Lower lobe of right lung (tissue), 2 donors: ENCODE measurements at regions not wholly inside any gene's neighbourhood (a gene's known extent, or its start where the extent isn't known, plus 50 kb on each side); places are given as distances from the start of the nearest gene placed in this dataset.

Experiments used
- ATAC-seq, 2 donors: fragments of 200-7000 bp; cut with Tn5 transposase; one replicate each; pipeline ENCODE4 v1.9.1; 2020 to 2022; ENCODE audit warnings: mild to moderate bottlenecking in 2 of 2, moderate library complexity in 2 of 2
- DNase-seq: peaks from one replicate; pipeline ENCODE4 v3.0.0-alpha.2; 2020
- H3K27ac ChIP-seq: fragments of 200-600 bp; one replicate; pipeline ENCODE4 v1.8.0; 2022
- H3K27me3 ChIP-seq: fragments of 200-600 bp; one replicate; pipeline ENCODE4 v1.8.0; 2022; ENCODE audit warnings: low read depth
- H3K36me3 ChIP-seq: fragments of 200-600 bp; one replicate; pipeline ENCODE4 v1.8.0; 2022; ENCODE audit warnings: mild to moderate bottlenecking
- H3K4me1 ChIP-seq: fragments of 200-600 bp; one replicate; pipeline ENCODE4 v1.8.0; 2022
- H3K4me3 ChIP-seq: fragments of 200-600 bp; one replicate; pipeline ENCODE4 v1.8.0; 2022; ENCODE audit warnings: mild to moderate bottlenecking
- H3K9me3 ChIP-seq: fragments of 200-600 bp; one replicate; pipeline ENCODE4 v1.8.0; 2022
- intact Hi-C: fragments of 100-400 bp; cut with DNase I; formaldehyde crosslinking; loops from one replicate; pipeline ENCODE4 v1.11.0; 2022
- TF ChIP-seq, protein P1 (sequence below): fragments of 200-600 bp; IDR thresholded peaks from one replicate; pipeline ENCODE4 v1.8.0; 2022; ENCODE audit warnings: antibody characterized with exemption, mild to moderate bottlenecking
- donor health status: DM: no; HTN: yes; CAD: no; lungs with severe emphysema.

DNA sequence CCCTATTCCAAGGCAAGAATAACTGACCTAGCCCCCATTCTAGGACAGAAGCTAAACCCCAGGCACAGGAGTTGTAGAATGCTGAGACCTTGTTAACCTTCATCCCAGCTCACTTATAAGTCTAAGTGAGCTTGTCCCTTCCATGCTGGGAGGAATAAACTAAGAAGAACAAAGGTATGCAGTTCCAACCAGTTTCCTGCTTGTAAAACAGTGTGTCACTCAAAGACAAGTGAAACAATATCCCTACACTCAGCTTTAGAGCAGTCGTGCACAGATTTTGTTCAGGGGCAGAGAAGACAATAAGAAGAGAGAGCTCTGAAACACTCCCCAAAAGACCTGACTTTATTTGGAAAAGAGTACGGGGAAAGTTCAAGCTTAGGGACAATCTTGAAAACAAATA, 292.1 kb downstream of the CGGBP1 start:
- H3K27me3 ChIP-seq = no peaks in the 10 kb centered on the region
- DNase-seq = no peak

DNA sequence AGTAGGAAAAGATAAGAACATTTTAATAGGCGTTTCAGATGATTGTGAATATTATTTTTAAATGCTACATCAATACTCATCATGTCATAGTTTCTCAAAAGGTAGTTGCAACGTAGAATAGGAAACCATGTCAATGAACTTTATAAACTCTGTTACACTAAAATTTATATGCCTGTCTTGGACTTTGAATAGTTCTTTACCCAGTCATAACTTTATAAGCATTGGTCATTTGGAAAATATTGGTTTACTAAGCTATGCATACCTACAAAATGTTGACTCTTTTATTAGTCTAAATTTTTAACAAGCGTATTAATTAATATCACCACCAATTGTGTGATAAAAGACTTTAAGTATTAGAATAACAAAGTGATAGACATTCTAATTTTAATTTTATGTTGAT, 293.5 kb downstream of the CGGBP1 start:
- H3K27ac ChIP-seq = no peak overlapping the region
- no peaks in the 10 kb centered on the region for H3K36me3 ChIP-seq

More for the DNA sequence above, 292.1 kb downstream of the CGGBP1 start:
- no peaks in the 10 kb centered on the region for H3K9me3 ChIP-seq
- H3K27ac ChIP-seq = no peak overlapping the region
- no peak for ATAC-seq
- no peaks in the 10 kb centered on the region for H3K36me3 ChIP-seq
- intact Hi-C loops = no loop called here
- TF ChIP-seq, protein P1, sequence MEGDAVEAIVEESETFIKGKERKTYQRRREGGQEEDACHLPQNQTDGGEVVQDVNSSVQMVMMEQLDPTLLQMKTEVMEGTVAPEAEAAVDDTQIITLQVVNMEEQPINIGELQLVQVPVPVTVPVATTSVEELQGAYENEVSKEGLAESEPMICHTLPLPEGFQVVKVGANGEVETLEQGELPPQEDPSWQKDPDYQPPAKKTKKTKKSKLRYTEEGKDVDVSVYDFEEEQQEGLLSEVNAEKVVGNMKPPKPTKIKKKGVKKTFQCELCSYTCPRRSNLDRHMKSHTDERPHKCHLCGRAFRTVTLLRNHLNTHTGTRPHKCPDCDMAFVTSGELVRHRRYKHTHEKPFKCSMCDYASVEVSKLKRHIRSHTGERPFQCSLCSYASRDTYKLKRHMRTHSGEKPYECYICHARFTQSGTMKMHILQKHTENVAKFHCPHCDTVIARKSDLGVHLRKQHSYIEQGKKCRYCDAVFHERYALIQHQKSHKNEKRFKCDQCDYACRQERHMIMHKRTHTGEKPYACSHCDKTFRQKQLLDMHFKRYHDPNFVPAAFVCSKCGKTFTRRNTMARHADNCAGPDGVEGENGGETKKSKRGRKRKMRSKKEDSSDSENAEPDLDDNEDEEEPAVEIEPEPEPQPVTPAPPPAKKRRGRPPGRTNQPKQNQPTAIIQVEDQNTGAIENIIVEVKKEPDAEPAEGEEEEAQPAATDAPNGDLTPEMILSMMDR = no peak
- no peak overlapping the region for H3K4me3 ChIP-seq
- H3K4me1 ChIP-seq = no peaks in the 10 kb centered on the region

DNA sequence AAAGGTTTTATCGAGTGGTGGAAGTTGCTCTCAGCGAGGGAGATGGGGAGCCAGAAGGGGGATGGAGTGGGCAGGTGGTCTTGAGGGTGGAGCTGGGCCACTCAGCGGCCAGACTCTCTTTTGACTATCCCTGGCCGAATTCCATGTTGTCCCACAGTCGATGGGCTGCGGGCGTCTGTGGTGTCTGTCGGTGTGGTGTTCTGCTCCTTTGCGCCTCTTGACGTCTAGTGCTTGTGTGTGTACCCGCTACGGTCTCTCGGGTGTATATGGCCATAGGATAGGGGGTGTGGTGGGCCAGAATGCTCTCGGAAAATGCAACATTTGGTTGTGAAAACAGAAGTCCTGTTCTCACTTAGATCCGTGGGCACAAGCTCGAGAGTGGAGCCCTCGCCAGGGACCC, 297.0 kb downstream of the CGGBP1 start:
- DNase-seq = no peak
- Histone ChIP-seq H3K27me3 (no peaks in the 10 kb centered on the region), H3K9me3 (no peaks in the 10 kb centered on the region)

More for the DNA sequence above, 293.5 kb downstream of the CGGBP1 start:
- Histone ChIP-seq H3K9me3 (no peaks in the 10 kb centered on the region), H3K27me3 (no peaks in the 10 kb centered on the region), H3K4me3 (no peak overlapping the region), H3K4me1 (no peaks in the 10 kb centered on the region)
- intact Hi-C loops = no loop called here
- no peak for DNase-seq
- TF ChIP-seq, protein P1 = no peak
- ATAC-seq = no peak

DNA sequence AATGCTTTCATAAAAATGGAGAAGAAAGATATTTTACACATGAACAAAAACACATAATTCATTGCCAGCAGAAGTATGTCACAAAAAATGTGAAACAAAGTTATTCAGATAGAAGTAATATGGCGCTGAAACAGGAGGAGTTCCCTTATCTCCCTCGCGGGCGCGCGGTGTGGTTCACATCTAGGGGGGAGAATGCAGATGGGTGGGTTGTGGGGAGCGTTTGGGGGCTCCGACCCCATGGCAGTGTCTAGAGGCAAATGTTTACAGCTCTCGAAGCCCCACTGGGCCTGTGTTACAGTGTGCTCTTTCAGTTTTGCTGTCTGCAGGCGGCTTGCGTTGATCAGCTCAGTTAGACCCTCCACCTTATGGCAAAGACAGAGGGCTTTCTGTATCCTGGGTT, 297.5 kb downstream of the CGGBP1 start:
- Histone ChIP-seq H3K4me3 (no peak overlapping the region), H3K27ac (no peak overlapping the region), H3K36me3 (no peaks in the 10 kb centered on the region), H3K9me3 (no peaks in the 10 kb centered on the region), H3K27me3 (no peaks in the 10 kb centered on the region), H3K4me1 (no peaks in the 10 kb centered on the region)
- ATAC-seq (no peak), DNase-seq (no peak)
- intact Hi-C loops = no loop called here
- TF ChIP-seq, protein P1 = no peak

More for the DNA sequence above, 297.0 kb downstream of the CGGBP1 start:
- TF ChIP-seq, protein P1 = no peak
- intact Hi-C loops = no loop called here
- Histone ChIP-seq H3K27ac (no peak overlapping the region), H3K4me3 (no peak overlapping the region), H3K4me1 (no peaks in the 10 kb centered on the region), H3K36me3 (no peaks in the 10 kb centered on the region)
- no peak for ATAC-seq

DNA sequence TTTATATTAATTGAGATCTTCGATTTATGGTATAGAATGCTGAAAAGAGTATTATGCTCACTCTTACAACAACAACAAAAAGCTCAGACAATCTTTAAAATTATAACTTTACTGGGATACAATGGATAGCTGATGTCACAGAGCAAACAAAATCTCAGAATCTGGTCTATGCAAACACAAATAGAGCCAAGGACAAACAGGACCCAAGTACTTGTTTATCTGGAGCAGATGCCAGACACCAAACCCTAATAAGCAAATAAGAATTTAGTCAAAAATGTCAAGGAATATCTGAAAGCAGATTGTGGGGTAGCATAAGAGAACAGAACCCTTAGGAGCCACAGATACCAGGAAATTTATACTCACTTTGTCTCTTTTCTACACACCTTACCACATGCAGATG, 302.2 kb downstream of the CGGBP1 start:
- DNase-seq = no peak
- H3K4me3 ChIP-seq = no peak overlapping the region
- H3K36me3 ChIP-seq = no peaks in the 10 kb centered on the region
- no peak for ATAC-seq
- intact Hi-C loops = no loop called here
- TF ChIP-seq, protein P1 = no peak
- no peak overlapping the region for H3K27ac ChIP-seq
- no peaks in the 10 kb centered on the region for H3K27me3 ChIP-seq
- peaks cover 4% of the 10 kb centered on the region for H3K9me3 ChIP-seq
- no peaks in the 10 kb centered on the region for H3K4me1 ChIP-seq

DNA sequence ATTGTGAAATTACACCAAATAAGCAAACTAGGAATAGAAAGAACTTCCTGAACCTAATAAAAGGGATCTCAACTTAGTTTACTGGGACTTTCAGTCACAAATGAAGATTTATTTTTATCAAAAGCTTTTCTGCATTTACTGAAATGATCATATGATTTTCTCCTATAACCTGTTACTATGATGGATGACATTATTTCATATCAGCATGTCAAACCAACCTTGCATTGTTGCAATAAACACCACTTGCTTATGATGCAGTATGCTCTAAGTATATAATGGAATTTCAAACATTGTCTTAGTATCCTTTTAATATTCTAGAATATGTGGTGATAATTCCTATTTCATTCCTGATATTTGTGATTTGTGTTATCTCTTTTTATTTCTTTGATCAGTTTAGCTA, 303.0 kb downstream of the CGGBP1 start:
- DNase-seq (no peak), ATAC-seq (no peak)
- Histone ChIP-seq H3K27me3 (no peaks in the 10 kb centered on the region), H3K36me3 (no peaks in the 10 kb centered on the region), H3K9me3 (peaks cover 4% of the 10 kb centered on the region), H3K27ac (no peak overlapping the region), H3K4me1 (no peaks in the 10 kb centered on the region), H3K4me3 (no peak overlapping the region)
- intact Hi-C loops = no loop called here
- TF ChIP-seq, protein P1 = no peak
